WTC11 (cell line): ENCODE measurements at regions not wholly inside any gene's neighbourhood (a gene's known extent, or its start where the extent isn't known, plus 50 kb on each side); places are given as distances from the start of the nearest gene placed in this dataset.

Experiments used
- JUN ChIP-seq: sonication (generic); formaldehyde crosslinking; IDR thresholded peaks from 2 replicates; pipeline ENCODE4 v1.8.0; 2023; ENCODE audit warnings: mild to moderate bottlenecking, missing genetic modification reagents
- TF ChIP-seq, protein P1 (sequence below): fragments of 200-600 bp; IDR thresholded peaks from 2 replicates; pipeline ENCODE4 v1.8.0; 2022; ENCODE audit warnings: antibody characterized with exemption
- TF ChIP-seq, protein P2 (sequence below): sonication (generic); formaldehyde crosslinking; IDR thresholded peaks from 2 replicates; pipeline ENCODE4 v1.8.1; 2022; ENCODE audit warnings: low read depth, missing genetic modification reagents, borderline replicate concordance
- TF ChIP-seq, protein P3 (sequence below): sonication (generic); formaldehyde crosslinking; IDR thresholded peaks from 2 replicates; pipeline ENCODE4 v1.8.1; 2023; ENCODE audit warnings: mild to moderate bottlenecking, missing genetic modification reagents

DNA sequence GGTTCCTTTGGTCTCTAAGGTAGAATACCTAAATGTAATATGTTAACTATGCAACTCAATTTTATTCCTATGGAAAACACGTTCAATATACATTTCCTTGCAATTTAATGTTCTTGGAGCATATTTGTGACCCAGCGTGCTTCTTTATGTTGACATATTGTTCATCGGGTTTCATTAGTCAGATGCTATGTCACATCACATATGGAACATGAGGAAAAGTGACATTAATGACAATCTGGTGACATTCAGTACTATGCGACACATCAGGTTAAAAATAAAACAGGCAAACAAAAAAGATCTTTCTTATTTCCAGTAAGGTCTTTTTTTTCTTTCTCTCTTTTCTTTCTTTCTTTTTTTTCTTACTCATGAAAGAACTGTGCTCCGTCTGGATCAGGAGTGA is 135.6 kb upstream of the SMIM21 start:
- TF ChIP-seq, protein P1, sequence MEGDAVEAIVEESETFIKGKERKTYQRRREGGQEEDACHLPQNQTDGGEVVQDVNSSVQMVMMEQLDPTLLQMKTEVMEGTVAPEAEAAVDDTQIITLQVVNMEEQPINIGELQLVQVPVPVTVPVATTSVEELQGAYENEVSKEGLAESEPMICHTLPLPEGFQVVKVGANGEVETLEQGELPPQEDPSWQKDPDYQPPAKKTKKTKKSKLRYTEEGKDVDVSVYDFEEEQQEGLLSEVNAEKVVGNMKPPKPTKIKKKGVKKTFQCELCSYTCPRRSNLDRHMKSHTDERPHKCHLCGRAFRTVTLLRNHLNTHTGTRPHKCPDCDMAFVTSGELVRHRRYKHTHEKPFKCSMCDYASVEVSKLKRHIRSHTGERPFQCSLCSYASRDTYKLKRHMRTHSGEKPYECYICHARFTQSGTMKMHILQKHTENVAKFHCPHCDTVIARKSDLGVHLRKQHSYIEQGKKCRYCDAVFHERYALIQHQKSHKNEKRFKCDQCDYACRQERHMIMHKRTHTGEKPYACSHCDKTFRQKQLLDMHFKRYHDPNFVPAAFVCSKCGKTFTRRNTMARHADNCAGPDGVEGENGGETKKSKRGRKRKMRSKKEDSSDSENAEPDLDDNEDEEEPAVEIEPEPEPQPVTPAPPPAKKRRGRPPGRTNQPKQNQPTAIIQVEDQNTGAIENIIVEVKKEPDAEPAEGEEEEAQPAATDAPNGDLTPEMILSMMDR, result no peak
- no peak for TF ChIP-seq JUN (CRISPR knock-in tag)
- TF ChIP-seq, protein P2, sequence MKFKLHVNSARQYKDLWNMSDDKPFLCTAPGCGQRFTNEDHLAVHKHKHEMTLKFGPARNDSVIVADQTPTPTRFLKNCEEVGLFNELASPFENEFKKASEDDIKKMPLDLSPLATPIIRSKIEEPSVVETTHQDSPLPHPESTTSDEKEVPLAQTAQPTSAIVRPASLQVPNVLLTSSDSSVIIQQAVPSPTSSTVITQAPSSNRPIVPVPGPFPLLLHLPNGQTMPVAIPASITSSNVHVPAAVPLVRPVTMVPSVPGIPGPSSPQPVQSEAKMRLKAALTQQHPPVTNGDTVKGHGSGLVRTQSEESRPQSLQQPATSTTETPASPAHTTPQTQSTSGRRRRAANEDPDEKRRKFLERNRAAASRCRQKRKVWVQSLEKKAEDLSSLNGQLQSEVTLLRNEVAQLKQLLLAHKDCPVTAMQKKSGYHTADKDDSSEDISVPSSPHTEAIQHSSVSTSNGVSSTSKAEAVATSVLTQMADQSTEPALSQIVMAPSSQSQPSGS, result no peak
- TF ChIP-seq, protein P3, sequence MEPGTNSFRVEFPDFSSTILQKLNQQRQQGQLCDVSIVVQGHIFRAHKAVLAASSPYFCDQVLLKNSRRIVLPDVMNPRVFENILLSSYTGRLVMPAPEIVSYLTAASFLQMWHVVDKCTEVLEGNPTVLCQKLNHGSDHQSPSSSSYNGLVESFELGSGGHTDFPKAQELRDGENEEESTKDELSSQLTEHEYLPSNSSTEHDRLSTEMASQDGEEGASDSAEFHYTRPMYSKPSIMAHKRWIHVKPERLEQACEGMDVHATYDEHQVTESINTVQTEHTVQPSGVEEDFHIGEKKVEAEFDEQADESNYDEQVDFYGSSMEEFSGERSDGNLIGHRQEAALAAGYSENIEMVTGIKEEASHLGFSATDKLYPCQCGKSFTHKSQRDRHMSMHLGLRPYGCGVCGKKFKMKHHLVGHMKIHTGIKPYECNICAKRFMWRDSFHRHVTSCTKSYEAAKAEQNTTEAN (CRISPR knock-in tag), result no peak
